Right cardiac atrium (tissue), 5 donors: ENCODE measurements at regions not wholly inside any gene's neighbourhood (a gene's known extent, or its start where the extent isn't known, plus 50 kb on each side); places are given as distances from the start of the nearest gene placed in this dataset.

ENCODE experiments used
- ATAC-seq, 2 donors: fragments of 200-7000 bp; cut with Tn5 transposase; one replicate each; pipeline versions ENCODE4 v1.8.0 to v1.9.1; 2020; ENCODE audit warnings: moderate library complexity in 2 of 2, mild to moderate bottlenecking in 1 of 2
- DNase-seq, 3 donors: peaks; one replicate each; pipeline ENCODE4 v3.0.0-alpha.2; 2020
- H3K27ac ChIP-seq: one replicate; pipeline ENCODE4 v1.5.1; 2013; ENCODE audit warnings: mild to moderate bottlenecking, low read length, control low read depth, moderate library complexity
- H3K27me3 ChIP-seq: one replicate; pipeline ENCODE4 v1.6.1; 2013; ENCODE audit not compliant: control insufficient read depth, insufficient read depth
- H3K4me1 ChIP-seq: one replicate; pipeline ENCODE4 v1.6.1; 2013; ENCODE audit warnings: low read length; ENCODE audit not compliant: control insufficient read depth, insufficient read depth
- H3K4me3 ChIP-seq: one replicate; pipeline ENCODE4 v1.5.1; 2013; ENCODE audit warnings: low read length, control low read depth
- H3K9me3 ChIP-seq: one replicate; pipeline ENCODE4 v1.6.1; 2013; ENCODE audit warnings: low read length; ENCODE audit not compliant: control insufficient read depth
- WGBS: extraction: QIAGEN DNeasy Blood & Tissue Kit; methylation state at CpG from one replicate; pipeline ENCODE4 v1.1.7; 2013; 5-methylcytosine and 5-hydroxymethylcytosine counted together
- intact Hi-C, 4 donors: fragments of 100-400 bp; cut with DNase I; formaldehyde crosslinking; loops; one replicate each; pipeline versions ENCODE4 v1.11.0 to v1.14.0; 2022 to 2023
- donor health status: healthy with polysubstance abuse.
- donor health status: DM: no; HTN: yes; CAD: no.
- donor health status: DM: no; HTN: no; CAD: no.
- donor health status: DM: no; HTN: yes; CAD: no; lungs with severe emphysema.
- donor health status: DM: yes; HTN: yes; CAD: no.

GRCh38 chr4:125434136-125434535 is 119.4 kb downstream of the FAT4 start:
- 78% methylated on average over 3 of the region's 3 CpGs for WGBS
- Histone ChIP-seq H3K4me3 (no peak overlapping the region), H3K4me1 (peaks cover 2% of the 10 kb centered on the region), H3K27me3 (no peaks in the 10 kb centered on the region), H3K9me3 (no peaks in the 10 kb centered on the region), H3K27ac (no peak overlapping the region)
- no peak for DNase-seq
- intact Hi-C loops = no loop called here
- ATAC-seq = peak; percentile 47 to 66

- Histone ChIP-seq H3K27me3 (no peaks in the 10 kb centered on the region), H3K4me1 (no peaks in the 10 kb centered on the region), H3K4me3 (no peak overlapping the region), H3K27ac (no peak overlapping the region), H3K9me3 (no peaks in the 10 kb centered on the region)
- ATAC-seq = no peak
- 62% methylated on average over 1 of the region's 1 CpG for WGBS
- intact Hi-C loops = no loop called here
- no peak for DNase-seq
Measured at GRCh38 chr4:125440814-125441213, 126.1 kb downstream of the FAT4 start.

- no peak for ATAC-seq
- intact Hi-C loops = no loop called here
- H3K4me3 ChIP-seq = no peak overlapping the region
Measured at GRCh38 chr4:125444166-125444565, 129.4 kb downstream of the FAT4 start.

GRCh38 chr4:125445525-125445924 is 130.8 kb downstream of the FAT4 start:
- intact Hi-C loops = no loop called here
- WGBS = 93% methylated on average over 1 of the region's 1 CpG
- Histone ChIP-seq H3K9me3 (no peaks in the 10 kb centered on the region), H3K4me1 (no peaks in the 10 kb centered on the region), H3K27ac (no peak overlapping the region), H3K4me3 (no peak overlapping the region), H3K27me3 (no peaks in the 10 kb centered on the region)
- no peak for ATAC-seq
- no peak for DNase-seq

More at GRCh38 chr4:125444166-125444565, 129.4 kb downstream of the FAT4 start:
- no peak for DNase-seq
- H3K4me1 ChIP-seq = no peaks in the 10 kb centered on the region
- WGBS = 78% methylated on average over 1 of the region's 1 CpG
- no peaks in the 10 kb centered on the region for H3K27me3 ChIP-seq
- H3K27ac ChIP-seq = no peak overlapping the region
- H3K9me3 ChIP-seq = no peaks in the 10 kb centered on the region

GRCh38 chr4:125447551-125448290 is 133.0 kb downstream of the FAT4 start:
- DNase-seq (no peak), ATAC-seq (no peak)
- 78% methylated on average over 6 of the region's 6 CpGs for WGBS
- Histone ChIP-seq H3K27ac (no peak overlapping the region), H3K27me3 (no peaks in the 10 kb centered on the region), H3K4me1 (no peaks in the 10 kb centered on the region), H3K4me3 (no peak overlapping the region), H3K9me3 (no peaks in the 10 kb centered on the region)
- intact Hi-C loops = no loop called here

- Histone ChIP-seq H3K4me3 (no peak overlapping the region), H3K9me3 (no peaks in the 10 kb centered on the region), H3K4me1 (no peaks in the 10 kb centered on the region), H3K27ac (no peak overlapping the region), H3K27me3 (no peaks in the 10 kb centered on the region)
- WGBS = 78% methylated on average over 3 of the region's 3 CpGs
- intact Hi-C loops = no loop called here
- ATAC-seq (no peak), DNase-seq (no peak)
Measured at GRCh38 chr4:125456075-125456474, 141.3 kb downstream of the FAT4 start.

- Histone ChIP-seq H3K27ac (no peak overlapping the region), H3K9me3 (no peaks in the 10 kb centered on the region), H3K4me1 (no peaks in the 10 kb centered on the region), H3K4me3 (no peak overlapping the region), H3K27me3 (no peaks in the 10 kb centered on the region)
- intact Hi-C loops = no loop called here
- ATAC-seq (no peak), DNase-seq (no peak)
- 63% methylated on average over 1 of the region's 1 CpG for WGBS
Measured at GRCh38 chr4:125459531-125459930, 144.8 kb downstream of the FAT4 start.

- 79% methylated on average over 3 of the region's 3 CpGs for WGBS
- ATAC-seq (no peak), DNase-seq (no peak)
- intact Hi-C loops = no loop called here
- no peak overlapping the region for H3K4me3 ChIP-seq
- no peak overlapping the region for H3K27ac ChIP-seq
- H3K27me3 ChIP-seq = no peaks in the 10 kb centered on the region
- H3K4me1 ChIP-seq = no peaks in the 10 kb centered on the region
- no peaks in the 10 kb centered on the region for H3K9me3 ChIP-seq
Measured at GRCh38 chr4:125461676-125462363, 147.1 kb downstream of the FAT4 start.

GRCh38 chr4:125464146-125464545 is 149.4 kb downstream of the FAT4 start:
- Histone ChIP-seq H3K4me3 (no peak overlapping the region), H3K9me3 (no peaks in the 10 kb centered on the region), H3K27ac (no peak overlapping the region), H3K27me3 (no peaks in the 10 kb centered on the region), H3K4me1 (no peaks in the 10 kb centered on the region)
- no peak for ATAC-seq
- no peak for DNase-seq
- WGBS = 83% methylated on average over 1 of the region's 1 CpG
- intact Hi-C loops = no loop called here

- DNase-seq = no peak
- no peak for ATAC-seq
- no peak overlapping the region for H3K4me3 ChIP-seq
- no peaks in the 10 kb centered on the region for H3K4me1 ChIP-seq
- H3K27me3 ChIP-seq = no peaks in the 10 kb centered on the region
- intact Hi-C loops = loop anchor here in 1 of 4 donors (5.0 kb wide), 1 partner anchor 169 kb away; the partner anchor contains the start of gene FAT4
- no peak overlapping the region for H3K27ac ChIP-seq
- 78% methylated on average over 9 of the region's 9 CpGs for WGBS
- H3K9me3 ChIP-seq = no peaks in the 10 kb centered on the region
Measured at GRCh38 chr4:125481334-125482045, 166.7 kb downstream of the FAT4 start.

- DNase-seq (no peak), ATAC-seq (no peak)
- no peaks in the 10 kb centered on the region for H3K4me1 ChIP-seq
- WGBS = 62% methylated on average over 3 of the region's 3 CpGs
- H3K27ac ChIP-seq = no peak overlapping the region
- H3K9me3 ChIP-seq = no peaks in the 10 kb centered on the region
- intact Hi-C loops = loop anchor here in 1 of 4 donors (5.0 kb wide), 1 partner anchor 171 kb away; the partner anchor contains the start of gene FAT4
- no peak overlapping the region for H3K4me3 ChIP-seq
- no peaks in the 10 kb centered on the region for H3K27me3 ChIP-seq
Measured at GRCh38 chr4:125482822-125483221, 168.1 kb downstream of the FAT4 start.
